Peyer's patch (tissue), 4 donors: ENCODE measurements at regions not wholly inside any gene's neighbourhood (a gene's known extent, or its start where the extent isn't known, plus 50 kb on each side); places are given as distances from the start of the nearest gene placed in this dataset.

Experiments used
- CTCF ChIP-seq, 6 experiments: fragments of 450-650 bp in 4 of 6; fragments of 200-600 bp in 2 of 6; sonication (generic) in 1 of 6; IDR thresholded peaks; one replicate each; pipeline ENCODE4 v1.5.1; 2017 to 2019; ENCODE audit warnings: antibody characterized with exemption in 6 of 6, mild to moderate bottlenecking in 3 of 6, moderate library complexity in 1 of 6
- POLR2A ChIP-seq, 2 donors: fragments of 450-650 bp; IDR thresholded peaks; one replicate each; pipeline ENCODE4 v1.5.1; 2017; ENCODE audit warnings: antibody characterized with exemption in 2 of 2, mild to moderate bottlenecking in 2 of 2, moderate library complexity in 2 of 2

GRCh38 chr9:80028501-80028900 is 456.7 kb downstream of the TLE4 start:
- TF ChIP-seq CTCF (IDR thresholded peaks at IDR 0.05) (no peak), POLR2A (IDR thresholded peaks at IDR 0.05) (no peak)
